ENCODE measurements at regions not wholly inside any gene's neighbourhood (a gene's known extent, or its start where the extent isn't known, plus 50 kb on each side); places are given as distances from the start of the nearest gene placed in this dataset.

- no peaks in the 10 kb centered on the region for H3K9me3 ChIP-seq
Observed at GRCh38 chr4:66687459-66687858, 857.8 kb downstream of the CENPC start.

GRCh38 chr4:66681962-66682361 lies 863.3 kb downstream of the CENPC start:
- no peaks in the 10 kb centered on the region for H3K9me3 ChIP-seq
- no peak overlapping the region for H3K4me3 ChIP-seq
- intact Hi-C loops (cut with DNase I): no loop called here
- H3K27ac ChIP-seq: no peak overlapping the region
- H3K27me3 ChIP-seq: no peaks in the 10 kb centered on the region
- H3K36me3 ChIP-seq: no peaks in the 10 kb centered on the region
- TF ChIP-seq EP300 (IDR thresholded peaks at IDR 0.05) (no peak), CTCF (IDR thresholded peaks at IDR 0.05) (no peak), POLR2A (IDR thresholded peaks at IDR 0.05) (no peak)
- DNase-seq: no peak
- H3K4me1 ChIP-seq (ENCODE audit: insufficient read depth): no peaks in the 10 kb centered on the region

More at GRCh38 chr4:66687459-66687858, 857.8 kb downstream of the CENPC start:
- no peak overlapping the region for H3K27ac ChIP-seq
- no peaks in the 10 kb centered on the region for H3K36me3 ChIP-seq
- TF ChIP-seq EP300 (IDR thresholded peaks at IDR 0.05) (no peak), POLR2A (IDR thresholded peaks at IDR 0.05) (no peak), CTCF (IDR thresholded peaks at IDR 0.05) (no peak)
- no peak overlapping the region for H3K4me3 ChIP-seq
- whole genome bisulfite sequencing, 3 donors: 36 to 51% (median 51%) methylated on average over 2 of the region's 2 CpGs
- no peaks in the 10 kb centered on the region for H3K4me1 ChIP-seq (ENCODE audit: insufficient read depth)
- no peak for DNase-seq
- intact Hi-C loops (cut with DNase I): no loop called here
- no peaks in the 10 kb centered on the region for H3K27me3 ChIP-seq

- no peak for DNase-seq
- no peaks in the 10 kb centered on the region for H3K36me3 ChIP-seq
- intact Hi-C loops (cut with DNase I): no loop called here
- 89 to 94% (median 92%) methylated on average over 1 of the region's 1 CpG for WGBS, 3 donors
- H3K27me3 ChIP-seq: no peaks in the 10 kb centered on the region
- TF ChIP-seq POLR2A (IDR thresholded peaks at IDR 0.05) (no peak), EP300 (IDR thresholded peaks at IDR 0.05) (no peak), CTCF (IDR thresholded peaks at IDR 0.05) (no peak)
- no peaks in the 10 kb centered on the region for H3K9me3 ChIP-seq
- no peak overlapping the region for H3K27ac ChIP-seq
- H3K4me3 ChIP-seq: no peak overlapping the region
- H3K4me1 ChIP-seq (ENCODE audit: insufficient read depth): no peaks in the 10 kb centered on the region
Observed at GRCh38 chr4:66667249-66667648, 878.1 kb downstream of the CENPC start.

- Histone ChIP-seq H3K36me3 (no peaks in the 10 kb centered on the region), H3K4me3 (no peak overlapping the region), H3K27ac (no peak overlapping the region), H3K27me3 (no peaks in the 10 kb centered on the region), H3K9me3 (no peaks in the 10 kb centered on the region), H3K4me1 (ENCODE audit: insufficient read depth) (no peaks in the 10 kb centered on the region)
- no peak for DNase-seq
- 75 to 82% (median 75%) methylated on average over 3 of the region's 3 CpGs for WGBS, 3 donors
- TF ChIP-seq POLR2A (IDR thresholded peaks at IDR 0.05): no peak
- no peak for TF ChIP-seq EP300 (IDR thresholded peaks at IDR 0.05)
- no peak for TF ChIP-seq CTCF (IDR thresholded peaks at IDR 0.05)
- intact Hi-C loops (cut with DNase I): no loop called here
Observed at GRCh38 chr4:66662620-66663019, 882.7 kb downstream of the CENPC start.

GRCh38 chr4:66658809-66659208 lies 886.5 kb downstream of the CENPC start:
- Histone ChIP-seq H3K36me3 (no peaks in the 10 kb centered on the region), H3K27ac (no peak overlapping the region), H3K4me1 (ENCODE audit: insufficient read depth) (no peaks in the 10 kb centered on the region), H3K27me3 (no peaks in the 10 kb centered on the region), H3K4me3 (no peak overlapping the region), H3K9me3 (no peaks in the 10 kb centered on the region)
- intact Hi-C loops (cut with DNase I): no loop called here
- DNase-seq: no peak
- 48 to 55% (median 55%) methylated on average over 2 of the region's 2 CpGs for WGBS, 3 donors
- TF ChIP-seq CTCF (IDR thresholded peaks at IDR 0.05): no peak
- no peak for TF ChIP-seq EP300 (IDR thresholded peaks at IDR 0.05)
- no peak for TF ChIP-seq POLR2A (IDR thresholded peaks at IDR 0.05)

All from ovary (tissue), 7 donors.